Esophagus muscularis mucosa (tissue), 3 donors: ENCODE measurements at regions not wholly inside any gene's neighbourhood (a gene's known extent, or its start where the extent isn't known, plus 50 kb on each side); places are given as distances from the start of the nearest gene placed in this dataset.

Source experiments
- CTCF ChIP-seq, 3 experiments: fragments of 200-600 bp in 2 of 3; fragments of 450-650 bp in 1 of 3; sonication (generic) in 2 of 3; IDR thresholded peaks; one replicate each; pipeline ENCODE4 v1.5.1; 2017 to 2019; ENCODE audit warnings: antibody characterized with exemption in 3 of 3, mild to moderate bottlenecking in 2 of 3, moderate library complexity in 1 of 3
- POLR2A ChIP-seq: fragments of 450-650 bp; IDR thresholded peaks from one replicate; pipeline ENCODE4 v1.6.1; 2017; ENCODE audit warnings: antibody characterized with exemption, moderate library complexity, mild to moderate bottlenecking, low read depth

- TF ChIP-seq CTCF (IDR thresholded peaks at IDR 0.05) (no peak), POLR2A (no peak)
These were observed 201.3 kb downstream of the GIPC2 start for GRCh38 chr1:78247079-78247478.
